H9 (cell line): ENCODE measurements at regions not wholly inside any gene's neighbourhood (a gene's known extent, or its start where the extent isn't known, plus 50 kb on each side); places are given as distances from the start of the nearest gene placed in this dataset.

Experiments used
- DNase-seq: peaks from one replicate; pipeline ENCODE4 v3.0.0-alpha.2; 2017
- H2AFZ ChIP-seq: one replicate; pipeline ENCODE4 v1.6.1; 2013; ENCODE audit warnings: mild to moderate bottlenecking, low read length, control low read depth, moderate library complexity
- H2AK5ac ChIP-seq: 2 replicates; pipeline ENCODE4 v1.6.1; 2013; ENCODE audit warnings: low read length, control low read depth, mixed read lengths; ENCODE audit not compliant: insufficient read length
- H2BK120ac ChIP-seq: one replicate; pipeline ENCODE4 v1.6.1; 2013; ENCODE audit warnings: low read depth, mild to moderate bottlenecking, low read length, control low read depth, inconsistent platforms; ENCODE audit not compliant: poor library complexity, severe bottlenecking
- H2BK12ac ChIP-seq: 2 replicates; pipeline ENCODE4 v1.6.1; 2013; ENCODE audit warnings: low read length, control low read depth, mixed read lengths, low read depth; ENCODE audit not compliant: insufficient read length
- H2BK15ac ChIP-seq: 2 replicates; pipeline ENCODE4 v1.6.1; 2013; ENCODE audit warnings: low read depth, low read length, control low read depth
- H2BK20ac ChIP-seq: one replicate; pipeline ENCODE4 v1.6.1; 2013; ENCODE audit warnings: low read depth, mild to moderate bottlenecking, low read length, control low read depth, inconsistent platforms; ENCODE audit not compliant: poor library complexity, severe bottlenecking
- H2BK5ac ChIP-seq: 2 replicates; pipeline ENCODE4 v1.6.1; 2013; ENCODE audit warnings: low read length, control low read depth, mixed read lengths; ENCODE audit not compliant: insufficient read length
- H3K14ac ChIP-seq: 2 replicates; pipeline ENCODE4 v1.6.1; 2013; ENCODE audit warnings: low read length, control low read depth; ENCODE audit not compliant: insufficient read depth
- H3K18ac ChIP-seq: 2 replicates; pipeline ENCODE4 v1.6.1; 2013; ENCODE audit warnings: low read depth, mild to moderate bottlenecking, mixed read lengths, low read length, control low read depth; ENCODE audit not compliant: insufficient read length
- H3K23ac ChIP-seq: 2 replicates; pipeline ENCODE4 v1.6.1; 2013; ENCODE audit warnings: low read length, control low read depth, mixed read lengths, low read depth; ENCODE audit not compliant: insufficient read length
- H3K23me2 ChIP-seq: 2 replicates; pipeline ENCODE4 v1.6.1; 2013; ENCODE audit warnings: low read depth, mild to moderate bottlenecking, mixed read lengths, low read length, control low read depth; ENCODE audit not compliant: insufficient read length, poor library complexity, severe bottlenecking
- H3K27ac ChIP-seq: 2 replicates; pipeline ENCODE4 v1.5.1; 2013; ENCODE audit warnings: low read length, control low read depth, mixed read lengths, low read depth; ENCODE audit not compliant: insufficient read length
- H3K27me3 ChIP-seq: 2 replicates; pipeline ENCODE4 v1.6.1; 2013; ENCODE audit warnings: low read length, control low read depth, inconsistent platforms; ENCODE audit not compliant: insufficient read depth
- H3K4ac ChIP-seq: 2 replicates; pipeline ENCODE4 v1.6.1; 2013; ENCODE audit warnings: low read depth, mild to moderate bottlenecking, control low read depth, inconsistent platforms, low read length, moderate library complexity
- H3K4me1 ChIP-seq: 2 replicates; pipeline ENCODE4 v1.6.1; 2013; ENCODE audit warnings: low read length, control low read depth, inconsistent platforms; ENCODE audit not compliant: insufficient read depth
- H3K4me2 ChIP-seq: 2 replicates; pipeline ENCODE4 v1.6.1; 2013; ENCODE audit warnings: low read length, control low read depth, mixed read lengths; ENCODE audit not compliant: insufficient read length, insufficient read depth
- H3K56ac ChIP-seq: 2 replicates; pipeline ENCODE4 v1.6.1; 2013; ENCODE audit warnings: low read depth, mild to moderate bottlenecking, mixed read lengths, low read length, control low read depth; ENCODE audit not compliant: insufficient read length
- H3K79me1 ChIP-seq: 2 replicates; pipeline ENCODE4 v1.6.1; 2013; ENCODE audit warnings: low read depth, mild to moderate bottlenecking, moderate library complexity, low read length, control low read depth, inconsistent platforms; ENCODE audit not compliant: insufficient read depth, poor library complexity, severe bottlenecking
- H3K79me2 ChIP-seq: 2 replicates; pipeline ENCODE4 v1.6.1; 2013; ENCODE audit warnings: low read length, control low read depth, inconsistent platforms; ENCODE audit not compliant: insufficient read depth
- H3K9ac ChIP-seq: 2 replicates; pipeline ENCODE4 v1.6.1; 2013; ENCODE audit warnings: low read length, control low read depth, mixed read lengths; ENCODE audit not compliant: insufficient read length; ENCODE audit errors: extremely low read depth
- H3K9me3 ChIP-seq: one replicate; pipeline ENCODE4 v1.6.1; 2013; ENCODE audit warnings: low read depth, low read length, inconsistent platforms; ENCODE audit not compliant: control insufficient read depth
- H3T11ph ChIP-seq: one replicate; pipeline ENCODE4 v1.6.1; 2013; ENCODE audit warnings: mild to moderate bottlenecking, low read length, control low read depth, inconsistent platforms
- H4K20me1 ChIP-seq: one replicate; pipeline ENCODE4 v1.6.1; 2013; ENCODE audit not compliant: control insufficient read depth, insufficient read length, insufficient read depth
- H4K5ac ChIP-seq: 2 replicates; pipeline ENCODE4 v1.6.1; 2013; ENCODE audit warnings: low read depth, mild to moderate bottlenecking, mixed read lengths, low read length, control low read depth; ENCODE audit not compliant: insufficient read length
- H4K8ac ChIP-seq: replicated peaks from 2 replicates; pipeline ENCODE4 v1.6.1; 2013; ENCODE audit warnings: low read length, control low read depth, mixed read lengths, low read depth; ENCODE audit not compliant: insufficient read length
- H4K91ac ChIP-seq: 2 replicates; pipeline ENCODE4 v1.6.1; 2013; ENCODE audit warnings: low read depth, mild to moderate bottlenecking, moderate library complexity, mixed read lengths, low read length, control low read depth; ENCODE audit not compliant: insufficient read length
- H3K27ac Mint-ChIP-seq, 3 experiments: 2 replicates in 2 of 3; 3 replicates in 1 of 3; pipeline ENCODE4 v1.8.0; 2020 to 2021; ENCODE audit warnings: mixed read lengths in 3 of 3, mild to moderate bottlenecking in 1 of 3, moderate library complexity in 1 of 3
- H3K27me3 Mint-ChIP-seq: 2 replicates; pipeline ENCODE4 v1.8.0; 2021; ENCODE audit warnings: low read depth, mild to moderate bottlenecking, moderate library complexity, mixed read lengths
- H3K36me3 Mint-ChIP-seq, 3 experiments: 2 replicates in 2 of 3; 3 replicates in 1 of 3; pipeline ENCODE4 v1.8.0; 2020 to 2021; ENCODE audit warnings: low read depth in 3 of 3, mixed read lengths in 3 of 3; ENCODE audit not compliant: insufficient read depth in 1 of 3
- H3K4me1 Mint-ChIP-seq, 2 experiments: 2 replicates each; pipeline ENCODE4 v1.8.0; 2020; ENCODE audit warnings: mixed read lengths in 2 of 2
- H3K4me3 Mint-ChIP-seq, 2 experiments: 2 replicates in 1 of 2; 3 replicates in 1 of 2; pipeline ENCODE4 v1.8.0; 2020 to 2021; ENCODE audit warnings: mild to moderate bottlenecking in 2 of 2, mixed read lengths in 2 of 2, moderate library complexity in 1 of 2
- H3K9me3 Mint-ChIP-seq, 2 experiments: 2 replicates in 1 of 2; 3 replicates in 1 of 2; pipeline ENCODE4 v1.8.0; 2020; ENCODE audit warnings: mild to moderate bottlenecking in 2 of 2, mixed read lengths in 2 of 2, moderate library complexity in 1 of 2
- CTCF ChIP-seq: fragments of 200-600 bp; sonication (generic); conservative IDR thresholded peaks from 3 replicates; pipeline ENCODE4 v1.8.0; 2021; ENCODE audit warnings: antibody characterized with exemption, mild to moderate bottlenecking
- WGBS: extraction: QIAGEN DNeasy Blood & Tissue Kit; methylation state at CpG from one replicate; pipeline ENCODE4 v1.1.7; 2013; ENCODE audit warnings: missing lambda C conversion rate, low lambda C conversion rate, mixed read lengths; ENCODE audit not compliant: insufficient read length; ENCODE audit errors: extremely low coverage; 5-methylcytosine and 5-hydroxymethylcytosine counted together

GRCh38 chr10:47238331-47239095 is 61.5 kb upstream of the GDF10 start:
- Histone ChIP-seq H3K27me3 (no peaks in the 10 kb centered on the region), H3K4ac (no peak overlapping the region), H3K23ac (no peak overlapping the region), H3K23me2 (no peaks in the 10 kb centered on the region), H3K27ac (no peak overlapping the region), H3K14ac (no peak overlapping the region), H3K4me1 (no peaks in the 10 kb centered on the region), H2BK120ac (no peak overlapping the region), H3K4me2 (no peak overlapping the region), H3K18ac (no peak overlapping the region), H2BK12ac (no peak overlapping the region), H2AK5ac (no peak overlapping the region), H3T11ph (no peak overlapping the region), H3K79me1 (no peaks in the 10 kb centered on the region), H3K9me3 (no peaks in the 10 kb centered on the region), H3K9ac (no peak overlapping the region), H2BK5ac (no peak overlapping the region), H2BK15ac (no peak overlapping the region), H4K5ac (no peak overlapping the region), H3K79me2 (no peaks in the 10 kb centered on the region), H2BK20ac (no peak overlapping the region), H4K91ac (no peak overlapping the region), H2AFZ (no peak overlapping the region), H4K20me1 (peaks cover 2% of the 10 kb centered on the region), H3K56ac (no peak overlapping the region), H4K8ac (no peak overlapping the region)
- WGBS: no CpG with 5 or more reads among the region's 7 CpGs
- peaks cover 7 to 10% of the 10 kb centered on the region in 2 experiments for H3K4me1 Mint-ChIP-seq
- no peak for TF ChIP-seq CTCF
- H3K9me3 Mint-ChIP-seq: no peaks in the 10 kb centered on the region
- no peaks in the 10 kb centered on the region for H3K36me3 Mint-ChIP-seq
- no peak overlapping the region for H3K27ac Mint-ChIP-seq
- H3K27me3 Mint-ChIP-seq: peaks cover 2% of the 10 kb centered on the region; the same call in 1 of the 2 replicates
- H3K4me3 Mint-ChIP-seq: no peak overlapping the region
- DNase-seq: peak; percentile 12
